ENCODE measurements at regions not wholly inside any gene's neighbourhood (a gene's known extent, or its start where the extent isn't known, plus 50 kb on each side); places are given as distances from the start of the nearest gene placed in this dataset.

GRCh38 chr3:41040256-41040655 is 159.0 kb upstream of the CTNNB1 start:
- DNase-seq (ENCODE audit: low read depth) = no peak

DNA sequence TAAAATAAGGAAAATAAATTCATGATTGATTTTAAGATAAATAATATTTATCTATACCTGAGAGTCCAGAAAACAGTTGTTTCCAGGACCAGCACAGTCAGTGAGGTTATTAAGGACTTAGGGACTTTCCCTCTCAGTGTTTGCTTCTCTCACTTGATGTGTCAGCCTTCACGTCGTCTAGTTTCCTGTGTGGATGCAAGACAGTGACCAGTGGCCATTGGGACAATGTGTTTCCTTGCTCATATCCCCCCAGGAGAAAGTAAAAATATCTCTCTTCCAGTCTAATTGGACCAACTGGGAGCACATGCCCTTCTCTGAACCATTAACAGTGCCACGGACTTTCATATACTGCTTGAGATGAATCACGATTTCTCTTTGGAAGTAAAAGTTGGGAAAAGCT is 157.8 kb upstream of the CTNNB1 start:
- no peak for DNase-seq (ENCODE audit: low read depth)

DNA sequence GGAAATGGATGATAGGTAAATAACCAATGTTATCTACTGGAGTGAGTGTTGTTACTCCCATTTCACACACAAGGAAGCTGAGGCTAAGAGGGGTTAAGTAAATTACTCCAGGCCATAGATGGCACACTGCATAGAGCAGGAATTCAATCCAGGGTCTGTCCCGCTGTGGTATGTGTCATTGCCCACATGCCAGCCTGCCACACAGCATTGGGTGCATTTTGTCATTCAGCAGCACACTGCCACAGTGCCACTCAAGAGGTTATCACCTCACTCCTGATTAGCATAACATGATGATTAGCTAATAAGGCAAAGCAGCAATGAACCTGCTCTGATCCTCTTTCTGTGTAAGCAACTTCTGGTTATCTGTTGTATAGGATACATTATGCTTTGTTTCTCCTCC is 157.4 kb upstream of the CTNNB1 start:
- no peak for DNase-seq (ENCODE audit: low read depth)

DNA sequence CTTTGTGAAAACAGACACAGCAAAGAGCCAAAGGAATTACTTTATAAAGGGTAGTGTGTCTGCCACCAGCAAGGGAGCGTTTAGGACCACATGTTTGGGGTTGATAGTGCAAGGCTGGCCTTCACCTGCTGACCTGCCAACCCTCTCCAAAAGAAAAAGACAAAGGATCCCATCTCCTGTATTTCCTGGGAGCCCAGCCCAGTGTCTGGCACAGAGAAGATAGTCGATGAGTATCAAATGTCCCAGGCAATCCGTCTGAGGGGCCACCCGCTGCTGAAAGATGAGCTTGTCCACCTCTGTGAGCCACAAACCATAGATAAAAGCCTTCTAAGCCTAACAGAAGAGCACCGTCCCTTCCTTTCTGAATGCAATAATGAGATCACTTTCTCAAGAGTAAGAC is 154.8 kb upstream of the CTNNB1 start:
- no peak for DNase-seq (ENCODE audit: low read depth)

GRCh38 chr3:41045491-41045890 is 153.8 kb upstream of the CTNNB1 start:
- DNase-seq (ENCODE audit: low read depth) = no peak

DNA sequence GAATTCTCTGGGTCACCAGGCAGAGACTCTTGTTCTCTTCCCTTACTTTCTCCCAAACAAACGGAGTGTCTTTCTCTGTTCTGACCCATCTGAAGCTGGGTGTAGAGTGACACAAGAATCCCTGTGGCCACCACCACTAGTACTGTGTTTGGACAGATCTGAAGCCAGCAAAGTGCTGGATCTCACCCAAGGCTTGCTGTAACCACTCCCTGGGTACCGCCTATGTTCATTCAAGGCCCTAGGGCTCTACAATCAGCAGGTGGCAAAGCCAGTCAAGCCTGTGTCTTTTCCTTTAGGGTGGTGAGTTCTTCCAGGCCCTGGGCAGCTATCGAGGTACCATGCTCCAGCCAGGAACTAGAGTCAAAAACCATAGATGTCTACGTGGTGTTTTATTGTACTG is 149.2 kb upstream of the CTNNB1 start:
- DNase-seq (ENCODE audit: low read depth) = no peak

DNA sequence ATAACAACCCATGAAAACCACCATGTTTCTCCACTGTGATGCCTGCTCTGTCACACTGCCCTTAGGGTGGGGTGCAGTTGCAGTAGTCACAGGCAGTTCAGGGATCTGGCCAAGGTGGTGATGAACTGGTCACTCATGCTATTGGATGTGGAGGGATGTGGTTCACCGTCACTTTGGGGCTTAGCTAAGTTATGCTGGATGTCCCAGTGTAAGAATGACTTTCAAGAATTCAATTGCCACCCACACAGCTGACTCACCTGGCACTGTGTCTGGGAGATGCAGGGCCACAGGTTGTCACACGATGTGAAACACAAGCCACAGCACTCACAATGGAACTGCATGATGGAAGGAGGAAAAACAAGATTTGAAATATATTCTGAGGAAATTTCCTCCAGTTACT is 146.1 kb upstream of the CTNNB1 start:
- DNase-seq (ENCODE audit: low read depth) = no peak

GRCh38 chr3:41060106-41060505 is 139.2 kb upstream of the CTNNB1 start:
- DNase-seq (ENCODE audit: low read depth) = no peak

DNA sequence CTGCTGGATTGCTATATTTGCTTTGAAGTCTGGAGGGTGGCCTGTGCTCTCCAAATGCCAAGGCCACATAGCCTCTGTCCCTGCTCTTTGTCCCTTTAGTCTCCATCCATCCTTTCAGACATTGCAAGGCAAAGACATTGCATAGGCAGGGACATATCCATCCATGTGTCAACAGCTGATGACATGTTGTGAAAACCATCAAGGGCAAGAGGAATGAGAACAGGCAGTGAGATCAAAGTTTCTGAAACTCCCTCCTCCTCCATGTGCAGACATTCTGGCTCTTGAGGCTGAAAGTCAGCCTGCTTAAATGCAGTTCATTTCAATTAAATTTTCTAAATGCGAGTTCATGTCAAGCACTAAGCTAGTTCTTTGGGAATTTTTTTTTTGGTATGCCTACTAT is 135.2 kb upstream of the CTNNB1 start:
- no peak for DNase-seq (ENCODE audit: low read depth)

DNA sequence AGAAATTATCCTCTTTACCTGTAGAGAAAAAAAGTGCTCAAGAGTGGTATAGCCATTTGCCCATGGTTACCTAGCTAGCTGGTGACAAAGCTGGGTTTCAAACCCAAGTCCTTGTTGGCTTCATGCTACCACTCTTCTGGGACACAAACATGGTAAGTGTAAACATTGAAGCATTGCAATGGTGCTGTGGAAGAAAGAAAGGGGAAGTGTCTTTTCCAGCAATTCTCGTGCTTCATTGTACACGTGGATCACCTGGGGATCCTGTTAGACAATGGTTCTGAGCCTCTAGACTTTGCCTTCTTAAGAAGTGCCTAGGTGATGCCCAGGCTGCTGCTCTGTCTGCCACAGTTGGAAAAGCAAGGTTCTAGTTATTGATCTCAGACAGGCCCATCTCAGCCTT is 134.8 kb upstream of the CTNNB1 start:
- no peak for DNase-seq (ENCODE audit: low read depth)

GRCh38 chr3:41065340-41065739 is 134.0 kb upstream of the CTNNB1 start:
- no peak for DNase-seq (ENCODE audit: low read depth)

DNA sequence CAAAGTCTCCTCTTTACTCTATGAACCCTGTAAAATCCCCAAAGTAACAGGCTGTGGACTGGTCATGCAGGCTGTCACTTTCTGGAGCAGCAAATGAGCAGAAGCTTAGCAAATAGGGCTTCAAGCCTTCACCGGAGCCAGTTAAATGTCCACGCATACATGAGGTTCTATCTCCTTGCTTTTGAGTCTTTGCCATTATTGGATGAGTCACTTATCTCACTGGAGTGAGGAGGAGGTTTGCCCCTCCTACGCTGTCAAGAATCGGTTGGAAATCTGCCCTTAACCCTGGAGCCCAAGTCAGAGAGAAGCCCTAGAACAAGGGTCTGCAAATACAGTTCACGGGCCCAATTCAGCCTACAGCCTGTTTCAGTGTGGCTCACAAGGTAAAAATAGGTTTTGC is 126.1 kb upstream of the CTNNB1 start:
- DNase-seq (ENCODE audit: low read depth) = peak; percentile 54

DNA sequence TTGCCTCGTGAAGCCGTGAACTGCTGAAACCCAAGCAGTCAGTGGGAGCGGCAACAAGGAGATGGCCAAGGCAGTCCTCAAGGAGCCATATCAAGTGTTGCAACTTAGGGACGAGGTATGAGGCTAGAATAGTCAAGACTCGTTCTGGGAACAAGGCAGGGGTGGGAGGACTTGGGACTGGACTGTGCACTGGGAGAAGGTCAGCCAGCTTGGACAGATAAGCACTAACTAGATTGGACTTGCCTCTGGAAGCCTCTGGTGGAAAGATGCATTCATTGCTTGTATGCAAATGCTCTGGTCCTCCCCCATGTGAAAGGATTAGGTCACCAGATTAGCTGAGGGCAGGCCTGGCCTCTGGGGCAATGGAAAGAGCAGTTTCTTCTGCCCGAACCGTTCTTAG is 123.3 kb upstream of the CTNNB1 start:
- DNase-seq (ENCODE audit: low read depth) = peak; percentile 78

DNA sequence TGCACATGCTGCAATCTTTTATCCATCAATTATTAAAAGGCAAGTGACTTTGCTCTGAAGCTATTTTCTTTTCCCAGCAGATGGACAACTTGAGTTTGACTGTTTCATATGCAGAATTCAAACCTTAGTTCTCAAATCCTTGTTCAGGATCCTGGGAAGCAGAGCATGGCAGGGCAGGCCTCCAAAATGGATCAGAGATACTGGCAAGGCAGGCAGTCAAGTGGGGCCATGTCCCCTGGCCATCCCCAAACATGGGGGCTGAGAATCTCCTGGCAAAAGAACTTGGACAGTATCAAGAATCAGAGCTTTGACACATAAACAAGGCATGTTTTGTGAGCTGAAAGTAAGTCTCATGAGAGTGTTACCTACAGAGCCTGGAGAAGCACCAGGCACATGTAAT is 122.9 kb upstream of the CTNNB1 start:
- DNase-seq (ENCODE audit: low read depth) = no peak

GRCh38 chr3:41080141-41080540 is 119.2 kb upstream of the CTNNB1 start:
- DNase-seq (ENCODE audit: low read depth) = no peak

DNA sequence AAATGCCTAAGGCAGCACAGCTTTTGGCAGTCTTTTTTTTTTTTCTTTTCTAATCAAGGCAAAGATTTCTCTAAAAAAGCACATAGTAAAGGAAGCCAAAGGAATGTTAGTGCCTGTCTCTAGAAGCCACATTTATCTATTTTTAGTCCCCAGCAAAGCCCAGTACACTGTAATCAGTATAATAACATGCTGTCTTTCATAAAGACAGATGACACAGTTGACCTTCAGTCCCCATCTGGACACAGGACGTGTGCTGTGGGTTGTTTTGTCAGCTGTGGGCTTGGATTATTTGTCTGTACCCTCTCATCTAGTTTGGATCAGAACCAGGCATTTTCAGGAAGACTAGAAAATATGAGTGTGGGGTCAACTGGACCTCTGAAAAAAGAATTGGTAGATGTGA is 110.4 kb upstream of the CTNNB1 start:
- peak; percentile 15 for DNase-seq (ENCODE audit: low read depth)

- no peak for DNase-seq (ENCODE audit: low read depth)
Observed at GRCh38 chr3:41089566-41089965, 109.7 kb upstream of the CTNNB1 start.

- no peak for DNase-seq (ENCODE audit: low read depth)
Observed at GRCh38 chr3:41092844-41093243, 106.5 kb upstream of the CTNNB1 start.

DNA sequence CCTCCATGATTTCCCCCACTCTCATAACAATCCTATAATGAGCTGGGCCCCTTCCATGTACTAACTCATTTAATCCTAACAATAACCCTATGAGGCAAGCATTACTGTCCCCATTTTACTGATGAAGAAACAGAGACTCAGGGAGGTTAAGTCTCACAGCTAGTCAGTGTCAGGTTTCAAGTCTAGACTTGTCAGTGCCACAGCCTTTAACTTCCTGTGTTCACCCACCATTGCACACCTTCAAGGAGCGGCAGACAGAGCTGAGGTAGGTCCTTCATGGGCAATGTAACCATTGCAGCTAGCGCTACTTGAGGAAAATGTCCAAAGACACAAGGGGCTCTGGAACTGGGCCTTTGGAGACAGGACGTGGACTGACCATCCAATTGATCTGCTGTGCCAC is 105.8 kb upstream of the CTNNB1 start:
- DNase-seq (ENCODE audit: low read depth) = no peak

GRCh38 chr3:41094351-41094750 is 105.0 kb upstream of the CTNNB1 start:
- DNase-seq (ENCODE audit: low read depth) = no peak

- peak; percentile 7 for DNase-seq (ENCODE audit: low read depth)
Observed at GRCh38 chr3:41095702-41096101, 103.6 kb upstream of the CTNNB1 start.

- no peak for DNase-seq (ENCODE audit: low read depth)
Observed at GRCh38 chr3:41097896-41098496, 101.3 kb upstream of the CTNNB1 start.

DNA sequence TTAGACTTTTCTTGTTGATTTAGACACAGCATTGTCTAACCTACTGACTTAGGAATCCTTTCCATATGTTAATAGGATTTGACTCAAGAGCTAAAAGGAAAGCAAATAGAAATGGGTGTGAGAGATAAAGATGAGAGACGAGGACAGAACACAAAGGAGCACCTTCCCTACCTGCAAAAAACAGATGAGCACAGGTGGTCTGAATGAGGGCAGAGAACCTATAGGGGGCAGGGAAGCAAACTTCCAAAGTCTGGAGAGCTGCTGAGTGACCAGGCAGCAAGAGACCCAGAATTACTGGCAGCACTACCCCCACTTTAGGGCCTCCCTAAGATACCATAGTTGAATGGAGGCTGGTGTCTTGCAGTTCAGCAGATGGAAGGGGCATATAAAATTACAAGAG is 98.1 kb upstream of the CTNNB1 start:
- DNase-seq (ENCODE audit: low read depth) = no peak

- peak; percentile 32 for DNase-seq (ENCODE audit: low read depth)
Observed at GRCh38 chr3:41102053-41102556, 97.2 kb upstream of the CTNNB1 start.

- no peak for DNase-seq (ENCODE audit: low read depth)
Observed at GRCh38 chr3:41102750-41103149, 96.6 kb upstream of the CTNNB1 start.

Data from amniotic epithelial cell (primary cell).